GM12872 (cell line): ENCODE measurements at regions not wholly inside any gene's neighbourhood (a gene's known extent, or its start where the extent isn't known, plus 50 kb on each side); places are given as distances from the start of the nearest gene placed in this dataset.

Source experiments
- CTCF ChIP-seq: IDR thresholded peaks from 3 replicates; pipeline ENCODE4 v1.5.1; 2011; ENCODE audit warnings: low read depth, mild to moderate bottlenecking, low read length, moderate library complexity; ENCODE audit not compliant: insufficient read depth

GRCh38 chr4:160809576-160809975 lies 1354.2 kb downstream of the FSTL5 start:
- TF ChIP-seq CTCF: no peak

DNA sequence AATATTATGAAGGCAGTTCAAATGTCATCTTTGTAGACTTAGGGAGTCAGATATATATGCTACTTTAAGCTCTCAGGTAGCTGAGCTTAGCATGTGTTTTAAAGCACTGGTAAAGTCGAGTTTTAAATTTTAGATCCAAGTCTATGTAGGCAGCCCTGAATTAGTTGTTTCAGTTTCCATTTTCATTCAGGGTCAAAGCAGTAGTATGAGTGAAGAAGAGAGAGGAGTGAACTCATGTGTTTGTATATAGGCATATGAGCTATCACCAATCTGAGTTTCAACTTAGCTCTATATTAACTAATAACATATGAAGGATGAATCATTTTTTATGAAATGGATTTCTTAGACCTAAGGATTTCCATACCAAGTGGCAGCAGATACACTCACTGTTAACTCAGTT lies 1353.4 kb downstream of the FSTL5 start:
- TF ChIP-seq CTCF: no peak

GRCh38 chr4:160810941-160811340 lies 1352.9 kb downstream of the FSTL5 start:
- no peak for TF ChIP-seq CTCF

DNA sequence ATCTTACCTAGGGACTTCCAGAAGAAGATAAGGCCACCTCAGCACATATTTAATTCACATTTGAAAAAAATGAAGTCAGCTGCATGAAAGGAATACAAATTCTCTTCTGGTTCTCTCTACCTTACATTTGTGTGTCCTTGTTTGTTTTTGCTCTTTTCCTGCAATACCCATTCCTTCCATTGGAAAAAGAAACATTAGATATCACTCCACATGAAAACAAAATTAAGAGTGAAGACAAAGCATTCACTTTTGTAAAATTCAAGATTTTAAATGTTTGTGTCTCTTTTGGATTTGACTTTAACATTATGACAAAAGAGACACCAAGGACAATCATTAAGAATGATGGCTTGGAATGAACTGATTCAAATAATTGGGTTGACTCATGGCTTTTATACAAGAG lies 1351.8 kb downstream of the FSTL5 start:
- TF ChIP-seq CTCF: no peak

DNA sequence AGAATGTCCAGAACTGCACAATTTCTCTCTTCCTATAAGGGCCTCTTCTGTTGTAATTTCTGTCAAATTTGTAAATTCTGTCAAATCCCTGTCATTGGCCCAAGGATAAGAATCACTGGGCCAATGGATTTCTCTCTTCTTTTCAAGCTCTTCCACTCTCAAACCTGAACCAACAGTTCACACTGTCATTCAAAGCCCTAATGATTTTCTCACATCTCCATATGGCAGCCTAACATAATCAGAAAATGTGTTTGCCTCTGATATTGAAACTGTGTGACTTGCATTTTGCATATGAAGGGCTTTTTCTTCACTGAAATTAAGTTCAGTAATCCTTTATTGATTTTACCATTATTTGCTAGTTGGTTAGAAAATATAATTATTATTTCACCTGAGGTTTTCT lies 1349.1 kb downstream of the FSTL5 start:
- TF ChIP-seq CTCF: no peak

DNA sequence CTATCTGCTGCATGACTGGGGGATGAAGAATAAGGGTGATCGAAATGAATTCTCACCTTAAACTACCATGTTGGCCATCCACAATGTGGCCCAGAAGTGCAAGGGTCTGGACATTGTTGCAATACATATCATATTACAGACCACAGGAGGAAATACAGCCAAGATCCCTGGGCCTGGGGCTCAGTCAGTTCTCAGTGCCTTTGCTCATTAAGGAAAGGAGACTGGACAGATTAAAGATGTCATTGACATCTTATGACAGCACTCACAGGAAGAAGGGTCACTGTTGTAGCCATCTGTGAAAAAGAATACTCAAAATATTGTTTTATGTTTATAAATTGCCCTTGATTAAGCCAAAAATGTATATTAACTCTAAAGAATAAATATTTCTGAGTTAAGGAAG lies 1345.2 kb downstream of the FSTL5 start:
- TF ChIP-seq CTCF: no peak

GRCh38 chr4:160819791-160820190 lies 1344.0 kb downstream of the FSTL5 start:
- no peak for TF ChIP-seq CTCF

DNA sequence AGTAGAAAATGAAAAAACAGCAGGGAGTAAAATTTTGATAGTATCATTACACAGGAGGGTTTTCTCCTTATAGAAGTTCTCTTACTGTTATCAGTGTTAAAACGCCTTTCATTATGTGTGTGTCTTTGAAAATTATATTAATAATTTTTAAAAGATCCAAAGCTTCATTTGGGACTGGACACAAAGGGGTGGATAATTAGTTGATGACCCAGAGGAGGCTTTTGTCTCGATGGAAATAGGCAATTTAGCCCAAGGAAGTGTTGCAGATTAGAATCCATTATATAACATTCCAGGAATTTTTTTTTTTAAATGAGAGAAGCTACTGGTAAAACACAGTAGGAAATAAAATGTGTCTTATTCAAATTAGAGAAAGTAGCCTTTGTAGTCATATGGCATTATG lies 1339.3 kb downstream of the FSTL5 start:
- no peak for TF ChIP-seq CTCF
